ENCODE measurements at regions not wholly inside any gene's neighbourhood (a gene's known extent, or its start where the extent isn't known, plus 50 kb on each side); places are given as distances from the start of the nearest gene placed in this dataset.

GRCh38 chr18:76195601-76196000 is 299.4 kb downstream of the ZNF516 start:
- H3K27ac Mint-ChIP-seq: no peak overlapping the region
- H2AFZ ChIP-seq: peak overlapping the region; percentile 52; the same call in 1 of the 2 replicates
- H3K4me3 Mint-ChIP-seq: no peak overlapping the region
- TF ChIP-seq CREB1 (CRISPR knock-in tag; IDR thresholded peaks at IDR 0.05; ENCODE audit: low read depth) (no peak), POLR2AphosphoS5 (IDR thresholded peaks at IDR 0.05; ENCODE audit: low read depth) (no peak), ETS1 (IDR thresholded peaks at IDR 0.05) (no peak), NANOG (IDR thresholded peaks at IDR 0.05; ENCODE audit: borderline replicate concordance) (no peak), CTCF (conservative IDR thresholded peaks at IDR 0.05; ENCODE audit: low read depth in 2 of 2) (no peak), STAT1 (IDR thresholded peaks at IDR 0.05; ENCODE audit: unreplicated experiment) (no peak), JUNB (IDR thresholded peaks at IDR 0.05; ENCODE audit: unreplicated experiment) (no peak), ZNF331 (CRISPR knock-in tag; IDR thresholded peaks at IDR 0.05; ENCODE audit: low read depth) (no peak), EZH2phosphoT487 (IDR thresholded peaks at IDR 0.05; ENCODE audit: unreplicated experiment) (no peak), EZH2 (IDR thresholded peaks at IDR 0.05; ENCODE audit: low read depth, unreplicated experiment) (no peak), REST (IDR thresholded peaks at IDR 0.05; ENCODE audit: unreplicated experiment) (no peak), ZNF114 (CRISPR knock-in tag; IDR thresholded peaks at IDR 0.05) (no peak), ZNF462 (CRISPR knock-in tag; IDR thresholded peaks at IDR 0.05) (no peak)
- no peak overlapping the region for H3K27ac ChIP-seq (ENCODE audit: low read depth)
- H3K36me3 Mint-ChIP-seq (ENCODE audit: low read depth): no peaks in the 10 kb centered on the region
- ATAC-seq (no peak), DNase-seq (ENCODE audit: low spot score) (no peak)
- no peaks in the 10 kb centered on the region for H3K4me1 Mint-ChIP-seq
- H3K9me2 ChIP-seq (ENCODE audit: insufficient read depth): no peaks in the 10 kb centered on the region
- no peaks in the 10 kb centered on the region for H3K4me1 ChIP-seq (ENCODE audit: insufficient read depth)
- H3K27me3 Mint-ChIP-seq (ENCODE audit: insufficient read depth, low read depth, poor library complexity): no peaks in the 10 kb centered on the region
- H4K20me1 ChIP-seq (replicated peaks; ENCODE audit: insufficient read depth): no peaks in the 10 kb centered on the region
- H3K4me2 ChIP-seq: no peak overlapping the region
- H3K36me3 ChIP-seq (ENCODE audit: insufficient read depth): no peaks in the 10 kb centered on the region
- no peak overlapping the region for H3K4me3 ChIP-seq
- H3K79me2 ChIP-seq (replicated peaks; ENCODE audit: insufficient read depth): no peaks in the 10 kb centered on the region
- H3F3A ChIP-seq (replicated peaks; ENCODE audit: low read depth): no peaks in the 10 kb centered on the region
- no peaks in the 10 kb centered on the region for H3K9me3 Mint-ChIP-seq
- H3K27me3 ChIP-seq (ENCODE audit: insufficient read depth): no peaks in the 10 kb centered on the region

Measured in GM23338 (cell line).